Activated CD8-positive, alpha-beta T cell treated with anti-CD3 and anti-CD28 coated beads, Interleukin-2, amount 10 ng/mL, durations not matched to agents 7 days and 5 days (primary cell): ENCODE measurements at regions not wholly inside any gene's neighbourhood (a gene's known extent, or its start where the extent isn't known, plus 50 kb on each side); places are given as distances from the start of the nearest gene placed in this dataset.

Experiments
- ATAC-seq: fragments of 150-1000 bp; cut with Tn5 transposase; one replicate; pipeline ENCODE4 v1.10.0; 2021; ENCODE audit warnings: moderate library complexity
- CTCF ChIA-PET: fragments of 350-600 bp; sonication (Branson Sonifier 250); formaldehyde crosslinking; loops from one replicate; lab custom pipeline; 2021; ENCODE audit warnings: antibody characterized with exemption; lab: Charles Lee
- POLR2A ChIA-PET: fragments of 350-600 bp; sonication (Branson Sonifier 250); formaldehyde crosslinking; loops from one replicate; lab custom pipeline; 2021; ENCODE audit warnings: antibody characterized with exemption; lab: Charles Lee
- DNase-seq: peaks from one replicate; pipeline ENCODE4 v3.0.0-alpha.2; 2020
- H3K27ac Mint-ChIP-seq: one replicate; pipeline ENCODE4 v1.8.0; 2021; ENCODE audit warnings: mild to moderate bottlenecking, mixed read lengths
- H3K27me3 Mint-ChIP-seq: one replicate; pipeline ENCODE4 v1.8.0; 2021; ENCODE audit warnings: low read depth, mixed read lengths
- H3K36me3 Mint-ChIP-seq: one replicate; pipeline ENCODE4 v1.8.0; 2021; ENCODE audit warnings: low read depth, mixed read lengths
- H3K4me1 Mint-ChIP-seq: one replicate; pipeline ENCODE4 v1.8.0; 2021; ENCODE audit warnings: low read depth, mixed read lengths
- H3K4me3 Mint-ChIP-seq: one replicate; pipeline ENCODE4 v1.8.0; 2021; ENCODE audit warnings: mild to moderate bottlenecking, mixed read lengths
- H3K9me3 Mint-ChIP-seq: one replicate; pipeline ENCODE4 v1.8.0; 2022; ENCODE audit warnings: mixed read lengths; ENCODE audit not compliant: insufficient read depth

DNA sequence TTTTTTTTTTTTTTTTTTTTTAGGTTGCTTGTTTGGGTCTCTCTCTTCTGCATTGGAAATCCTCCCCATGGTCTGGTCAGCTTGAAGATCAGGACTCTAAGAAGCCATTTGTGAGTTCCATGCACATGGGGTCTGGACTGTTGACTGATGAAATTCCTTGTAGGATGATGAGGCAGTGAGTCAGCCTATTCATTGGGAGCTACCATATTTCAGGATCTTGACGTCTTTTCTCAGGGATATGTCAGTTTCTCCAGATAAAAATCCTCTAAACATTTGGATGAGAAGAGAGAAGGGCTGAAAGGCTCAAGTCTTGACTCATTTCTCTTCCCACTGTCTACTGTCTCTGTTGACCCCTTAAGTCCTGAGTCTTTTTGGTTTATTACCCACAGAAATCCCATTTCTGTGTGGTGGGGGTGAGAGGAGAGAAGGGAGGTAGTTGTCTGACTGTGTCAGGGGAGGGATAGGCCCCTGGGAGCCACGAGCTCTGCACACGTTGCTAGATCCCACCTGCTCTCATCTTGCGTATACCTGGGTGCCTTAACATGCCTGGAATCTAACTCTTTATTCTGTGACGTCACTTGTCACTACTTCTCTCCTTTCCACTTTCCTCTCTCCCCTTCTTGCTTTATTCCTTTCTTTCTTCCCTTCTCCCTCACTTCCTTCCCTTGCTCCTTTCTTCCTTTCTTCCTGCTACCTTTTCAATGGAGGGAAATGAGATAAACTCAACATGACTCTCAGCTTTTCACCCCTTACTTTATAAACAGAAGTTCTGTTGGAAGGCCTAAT is 333.1 kb upstream of the XYLT1 start:
- ChIA-PET POLR2A (no interaction called here), CTCF (no interaction called here)
- DNase-seq (no peak), ATAC-seq (no peak)
- Mint-ChIP-seq H3K9me3 (no peaks in the 10 kb centered on the region), H3K4me3 (no peak overlapping the region), H3K36me3 (no peaks in the 10 kb centered on the region), H3K27me3 (no peaks in the 10 kb centered on the region), H3K4me1 (no peaks in the 10 kb centered on the region), H3K27ac (no peak overlapping the region)

DNA sequence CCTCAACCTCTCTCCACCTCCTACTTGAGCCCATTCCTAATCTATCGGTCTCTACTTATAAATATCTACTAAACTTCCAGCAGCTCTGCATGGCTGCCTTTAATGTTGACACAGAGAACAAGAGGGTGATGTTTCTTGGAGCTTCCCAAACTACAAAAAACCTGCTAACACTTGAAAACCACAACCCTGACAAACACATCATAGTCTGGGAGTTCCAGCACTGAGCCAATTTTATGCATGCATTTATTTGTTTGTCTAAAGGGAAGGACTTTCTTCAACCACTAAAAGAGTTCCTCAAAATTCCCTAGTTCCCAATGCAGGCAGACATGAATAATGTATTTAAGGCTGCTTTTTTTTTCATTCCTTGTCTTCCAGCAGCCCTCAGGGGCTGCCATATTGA is 331.8 kb upstream of the XYLT1 start:
- H3K9me3 Mint-ChIP-seq, result no peaks in the 10 kb centered on the region
- no peaks in the 10 kb centered on the region for H3K27me3 Mint-ChIP-seq
- no peaks in the 10 kb centered on the region for H3K4me1 Mint-ChIP-seq
- no peak overlapping the region for H3K4me3 Mint-ChIP-seq
- ATAC-seq (no peak), DNase-seq (no peak)
- POLR2A ChIA-PET, result no interaction called here
- CTCF ChIA-PET, result no interaction called here
- H3K36me3 Mint-ChIP-seq, result no peaks in the 10 kb centered on the region
- H3K27ac Mint-ChIP-seq, result no peak overlapping the region

DNA sequence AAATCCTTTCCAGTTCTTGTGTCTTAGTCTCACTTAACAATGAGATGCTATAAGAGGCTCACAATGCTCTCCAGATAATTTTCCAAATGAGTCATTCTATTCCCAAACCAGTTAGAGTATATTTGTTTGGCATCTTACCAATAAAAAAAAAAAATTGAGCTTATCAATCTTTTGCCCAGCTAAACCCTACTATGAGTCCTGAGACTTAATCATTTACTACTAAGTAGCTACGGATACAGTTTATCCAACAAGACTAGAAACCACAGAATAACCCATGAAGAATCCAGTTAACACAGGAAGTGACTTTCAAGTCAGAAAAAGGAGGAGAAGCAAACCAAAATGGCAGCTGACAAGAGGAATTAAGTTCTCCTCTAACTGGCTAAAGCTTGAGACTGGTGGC is 330.3 kb upstream of the XYLT1 start:
- H3K4me3 Mint-ChIP-seq, result no peak overlapping the region

GRCh38 chr16:17798716-17799115 is 328.0 kb upstream of the XYLT1 start:
- no peaks in the 10 kb centered on the region for H3K36me3 Mint-ChIP-seq
- CTCF ChIA-PET, result no interaction called here

More for the DNA sequence above, 330.3 kb upstream of the XYLT1 start:
- DNase-seq (no peak), ATAC-seq (no peak)
- Mint-ChIP-seq H3K27ac (no peak overlapping the region), H3K36me3 (no peaks in the 10 kb centered on the region), H3K27me3 (no peaks in the 10 kb centered on the region), H3K4me1 (no peaks in the 10 kb centered on the region), H3K9me3 (no peaks in the 10 kb centered on the region)
- ChIA-PET CTCF (no interaction called here), POLR2A (no interaction called here)

DNA sequence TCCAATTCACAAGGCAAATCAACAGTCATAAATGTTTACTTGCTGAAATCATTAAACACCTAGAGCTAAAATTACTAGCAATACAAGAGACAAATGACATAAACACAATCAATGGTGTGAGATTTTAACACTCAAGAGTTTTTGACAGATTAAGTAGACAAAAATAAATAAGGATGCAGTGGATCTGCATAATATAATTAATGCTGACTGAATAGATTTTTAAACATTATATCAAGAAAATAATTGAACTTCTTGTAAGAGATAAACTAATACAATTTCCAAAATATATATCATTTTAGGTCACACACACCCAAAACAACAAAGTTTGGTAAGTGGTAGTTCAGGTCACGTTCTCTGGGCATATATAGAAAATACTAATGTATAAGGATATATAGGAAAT is 322.6 kb upstream of the XYLT1 start:
- ATAC-seq, result no peak
- H3K27ac Mint-ChIP-seq, result no peak overlapping the region
- no peaks in the 10 kb centered on the region for H3K4me1 Mint-ChIP-seq
- H3K36me3 Mint-ChIP-seq, result no peaks in the 10 kb centered on the region
- no peak overlapping the region for H3K4me3 Mint-ChIP-seq
- no peaks in the 10 kb centered on the region for H3K9me3 Mint-ChIP-seq
- POLR2A ChIA-PET, result no interaction called here
- no peak for DNase-seq
- H3K27me3 Mint-ChIP-seq, result no peaks in the 10 kb centered on the region
- CTCF ChIA-PET, result no interaction called here

More at GRCh38 chr16:17798716-17799115, 328.0 kb upstream of the XYLT1 start:
- Mint-ChIP-seq H3K27me3 (no peaks in the 10 kb centered on the region), H3K9me3 (no peaks in the 10 kb centered on the region), H3K27ac (no peak overlapping the region), H3K4me1 (no peaks in the 10 kb centered on the region), H3K4me3 (no peak overlapping the region)
- DNase-seq (no peak), ATAC-seq (no peak)
- POLR2A ChIA-PET, result no interaction called here

GRCh38 chr16:17784073-17784472 is 313.3 kb upstream of the XYLT1 start:
- no peak for ATAC-seq

DNA sequence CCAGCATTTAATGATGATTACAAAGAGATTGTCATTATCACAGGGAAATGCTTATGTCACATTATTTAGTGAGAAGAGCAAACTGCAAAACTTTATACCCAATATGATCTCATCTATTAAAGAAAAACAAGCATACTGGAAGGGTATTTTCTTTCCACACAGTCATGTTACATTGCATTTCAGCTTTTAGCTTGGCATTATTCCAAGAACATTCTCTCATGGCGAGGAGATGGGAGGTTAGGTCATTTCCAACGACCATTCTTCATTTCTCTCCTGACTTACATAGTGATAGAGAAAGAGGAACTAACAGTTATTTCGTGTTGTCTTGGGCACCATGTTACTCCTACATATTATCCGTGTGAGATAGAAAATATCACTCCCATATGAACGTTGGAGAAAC is 309.4 kb upstream of the XYLT1 start:
- Mint-ChIP-seq H3K4me3 (no peak overlapping the region), H3K9me3 (no peaks in the 10 kb centered on the region), H3K36me3 (no peaks in the 10 kb centered on the region), H3K27me3 (no peaks in the 10 kb centered on the region), H3K27ac (no peak overlapping the region), H3K4me1 (no peaks in the 10 kb centered on the region)
- DNase-seq (no peak), ATAC-seq (no peak)
- ChIA-PET POLR2A (no interaction called here), CTCF (no interaction called here)

More at GRCh38 chr16:17784073-17784472, 313.3 kb upstream of the XYLT1 start:
- no peaks in the 10 kb centered on the region for H3K4me1 Mint-ChIP-seq
- DNase-seq, result peak; percentile 26
- no peak overlapping the region for H3K4me3 Mint-ChIP-seq
- POLR2A ChIA-PET, result no interaction called here
- no peak overlapping the region for H3K27ac Mint-ChIP-seq
- no peaks in the 10 kb centered on the region for H3K27me3 Mint-ChIP-seq
- H3K9me3 Mint-ChIP-seq, result no peaks in the 10 kb centered on the region
- H3K36me3 Mint-ChIP-seq, result no peaks in the 10 kb centered on the region
- CTCF ChIA-PET, result no interaction called here

GRCh38 chr16:17777408-17777863 is 306.7 kb upstream of the XYLT1 start:
- Mint-ChIP-seq H3K27ac (no peak overlapping the region), H3K4me1 (no peaks in the 10 kb centered on the region), H3K27me3 (no peaks in the 10 kb centered on the region), H3K36me3 (no peaks in the 10 kb centered on the region), H3K4me3 (no peak overlapping the region), H3K9me3 (no peaks in the 10 kb centered on the region)
- DNase-seq, result no peak
- ChIA-PET CTCF (no interaction called here), POLR2A (no interaction called here)
- no peak for ATAC-seq

DNA sequence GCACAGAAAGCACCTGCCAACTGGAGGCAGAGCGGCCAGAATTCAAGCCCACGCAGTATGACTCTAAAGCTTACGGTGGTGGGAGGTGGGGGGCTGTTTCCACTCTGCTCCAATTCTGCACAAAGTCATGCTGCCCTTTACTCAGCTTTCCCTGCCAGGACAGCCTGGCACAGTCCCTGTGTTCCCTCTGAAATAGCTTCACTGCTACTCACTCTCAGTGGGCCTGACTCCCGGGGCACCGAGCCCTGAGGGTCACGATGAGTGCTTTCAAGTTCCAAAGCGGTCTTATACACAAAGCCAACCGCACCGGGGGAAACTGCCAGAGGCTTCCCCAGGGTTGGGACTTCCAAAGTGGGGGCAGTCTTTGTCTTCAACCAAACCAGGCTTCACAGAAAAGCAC is 306.1 kb upstream of the XYLT1 start:
- ChIA-PET CTCF (no interaction called here), POLR2A (no interaction called here)
- H3K36me3 Mint-ChIP-seq, result no peaks in the 10 kb centered on the region
- H3K27me3 Mint-ChIP-seq, result no peaks in the 10 kb centered on the region
- no peaks in the 10 kb centered on the region for H3K4me1 Mint-ChIP-seq
- H3K9me3 Mint-ChIP-seq, result no peaks in the 10 kb centered on the region
- ATAC-seq (no peak), DNase-seq (no peak)
- no peak overlapping the region for H3K4me3 Mint-ChIP-seq
- H3K27ac Mint-ChIP-seq, result no peak overlapping the region

GRCh38 chr16:17776465-17776864 is 305.7 kb upstream of the XYLT1 start:
- no peak overlapping the region for H3K27ac Mint-ChIP-seq
- ChIA-PET CTCF (no interaction called here), POLR2A (no interaction called here)
- no peak overlapping the region for H3K4me3 Mint-ChIP-seq
- H3K36me3 Mint-ChIP-seq, result no peaks in the 10 kb centered on the region
- no peaks in the 10 kb centered on the region for H3K9me3 Mint-ChIP-seq
- H3K27me3 Mint-ChIP-seq, result no peaks in the 10 kb centered on the region
- no peak for ATAC-seq
- no peak for DNase-seq
- H3K4me1 Mint-ChIP-seq, result no peaks in the 10 kb centered on the region

DNA sequence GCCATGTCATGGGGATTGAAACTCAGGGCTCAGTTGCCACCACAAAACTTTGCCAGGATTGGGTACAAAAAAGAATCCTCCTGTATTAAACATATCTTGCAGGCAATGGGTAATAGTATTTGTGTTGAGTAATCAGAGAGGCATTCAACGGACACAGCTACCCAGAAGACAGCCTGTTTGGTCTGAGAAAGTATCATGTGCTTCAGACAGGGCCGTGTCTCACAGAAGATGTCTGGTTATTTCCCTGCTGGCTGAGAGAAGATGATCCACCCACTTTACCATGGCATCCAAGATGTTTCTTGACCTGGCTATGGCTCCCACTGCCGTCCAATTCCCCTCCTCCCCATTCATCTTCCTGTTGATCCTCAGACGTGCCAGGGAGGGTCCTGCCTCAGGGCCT is 304.3 kb upstream of the XYLT1 start:
- Mint-ChIP-seq H3K27ac (no peak overlapping the region), H3K4me1 (no peaks in the 10 kb centered on the region), H3K36me3 (no peaks in the 10 kb centered on the region), H3K27me3 (no peaks in the 10 kb centered on the region), H3K4me3 (no peak overlapping the region), H3K9me3 (no peaks in the 10 kb centered on the region)
- CTCF ChIA-PET, result no interaction called here
- DNase-seq, result no peak
- POLR2A ChIA-PET, result no interaction called here
- no peak for ATAC-seq

DNA sequence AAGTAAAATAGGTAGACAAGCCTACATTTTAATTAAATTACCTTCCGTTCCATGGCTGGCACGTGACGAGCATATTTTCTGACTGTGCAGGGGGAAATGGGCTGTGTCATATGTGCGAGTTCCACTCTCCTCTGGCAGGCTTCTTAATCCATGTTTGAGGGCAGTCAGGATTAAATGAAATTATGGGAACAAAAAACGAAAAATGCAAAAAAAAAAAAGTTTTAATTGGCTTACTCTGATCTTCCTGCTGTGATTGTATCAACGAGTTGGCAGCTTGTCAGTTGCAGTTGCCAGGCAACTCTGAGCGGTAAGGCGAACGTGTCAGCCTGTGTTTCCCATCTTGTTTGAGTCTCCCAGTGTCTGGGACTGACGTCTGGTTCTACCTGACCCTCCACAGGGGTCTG is 302.9 kb upstream of the XYLT1 start:
- Mint-ChIP-seq H3K4me1 (no peaks in the 10 kb centered on the region), H3K27ac (no peak overlapping the region), H3K27me3 (no peaks in the 10 kb centered on the region), H3K36me3 (no peaks in the 10 kb centered on the region), H3K4me3 (no peak overlapping the region), H3K9me3 (no peaks in the 10 kb centered on the region)
- DNase-seq (no peak), ATAC-seq (no peak)
- CTCF ChIA-PET, result no interaction called here
- POLR2A ChIA-PET, result no interaction called here

DNA sequence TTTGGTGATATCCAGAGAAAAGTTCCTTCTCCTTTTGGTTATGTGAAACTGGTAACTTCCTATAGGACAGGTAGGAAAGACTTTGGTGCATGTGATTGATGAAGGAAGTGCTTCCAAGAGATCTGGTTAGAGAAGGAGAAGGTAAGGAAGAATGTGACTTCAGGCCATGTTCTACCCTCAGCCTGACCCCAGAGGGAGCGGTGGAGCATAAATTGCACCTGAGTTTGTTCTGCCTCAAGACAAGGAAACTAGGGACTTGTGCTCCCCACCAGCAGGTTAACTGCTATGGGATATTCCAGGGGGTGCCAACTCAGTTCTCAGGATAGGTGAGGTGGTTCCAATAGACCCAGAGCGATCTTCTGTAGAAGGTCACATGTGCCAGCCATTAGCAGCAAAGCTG is 299.3 kb upstream of the XYLT1 start:
- Mint-ChIP-seq H3K27ac (no peak overlapping the region), H3K4me3 (no peak overlapping the region), H3K9me3 (no peaks in the 10 kb centered on the region), H3K4me1 (no peaks in the 10 kb centered on the region), H3K36me3 (no peaks in the 10 kb centered on the region), H3K27me3 (no peaks in the 10 kb centered on the region)
- ChIA-PET POLR2A (no interaction called here), CTCF (no interaction called here)
- DNase-seq (no peak), ATAC-seq (no peak)
